GM23338 (cell line): ENCODE measurements at regions not wholly inside any gene's neighbourhood (a gene's known extent, or its start where the extent isn't known, plus 50 kb on each side); places are given as distances from the start of the nearest gene placed in this dataset.

Source experiments
- ATAC-seq: fragments of 200-7000 bp; cut with Tn5 transposase; 3 replicates; pipeline ENCODE4 v1.9.1; 2020
- DNase-seq: peaks from one replicate; pipeline ENCODE4 v3.0.0-alpha.2; 2015; ENCODE audit warnings: low spot score
- H2AFZ ChIP-seq: fragments of 200-600 bp; sonication (generic); 2 replicates; pipeline ENCODE4 v1.8.0; 2016; ENCODE audit warnings: antibody characterized with exemption, mild to moderate bottlenecking, moderate library complexity
- H3F3A ChIP-seq: fragments of 200-600 bp; sonication (generic); replicated peaks from 2 replicates; pipeline ENCODE4 v1.8.0; 2017; ENCODE audit warnings: antibody characterized with exemption, mixed run types, low read depth
- H3K27ac ChIP-seq: fragments of 200-600 bp; sonication (generic); 2 replicates; pipeline ENCODE4 v1.6.1; 2016; ENCODE audit warnings: low read depth
- H3K27me3 ChIP-seq: fragments of 200-600 bp; sonication (generic); 2 replicates; pipeline ENCODE4 v1.8.0; 2016; ENCODE audit warnings: mild to moderate bottlenecking, mixed run types, moderate library complexity; ENCODE audit not compliant: insufficient read depth
- H3K36me3 ChIP-seq: fragments of 200-600 bp; sonication (generic); 2 replicates; pipeline ENCODE4 v1.8.0; 2016; ENCODE audit warnings: mild to moderate bottlenecking; ENCODE audit not compliant: insufficient read depth
- H3K4me1 ChIP-seq: fragments of 200-600 bp; sonication (generic); 2 replicates; pipeline ENCODE4 v1.8.0; 2016; ENCODE audit warnings: mild to moderate bottlenecking, moderate library complexity; ENCODE audit not compliant: insufficient read depth
- H3K4me2 ChIP-seq: fragments of 200-600 bp; sonication (generic); 2 replicates; pipeline ENCODE4 v1.7.1; 2017; ENCODE audit warnings: mixed run types
- H3K4me3 ChIP-seq: fragments of 200-600 bp; sonication (generic); 2 replicates; pipeline ENCODE4 v1.6.1; 2016; ENCODE audit warnings: mixed run types
- H3K79me2 ChIP-seq: fragments of 200-600 bp; sonication (generic); replicated peaks from 2 replicates; pipeline ENCODE4 v1.8.0; 2017; ENCODE audit warnings: mild to moderate bottlenecking; ENCODE audit not compliant: insufficient read depth
- H3K9me2 ChIP-seq: fragments of 200-600 bp; sonication (generic); 2 replicates; pipeline ENCODE4 v1.8.0; 2017; ENCODE audit not compliant: insufficient read depth
- H4K20me1 ChIP-seq: fragments of 200-600 bp; sonication (generic); replicated peaks from 2 replicates; pipeline ENCODE4 v1.8.0; 2017; ENCODE audit warnings: mild to moderate bottlenecking; ENCODE audit not compliant: insufficient read depth
- H3K27ac Mint-ChIP-seq: 2 replicates; pipeline ENCODE4 v1.8.0; 2020; ENCODE audit warnings: inconsistent platforms, mild to moderate bottlenecking, moderate library complexity, mixed read lengths
- H3K27me3 Mint-ChIP-seq: 3 replicates; pipeline ENCODE4 v1.8.0; 2022; ENCODE audit warnings: low read depth, mild to moderate bottlenecking, moderate library complexity, mixed read lengths, inconsistent platforms; ENCODE audit not compliant: insufficient read depth, poor library complexity
- H3K36me3 Mint-ChIP-seq: 3 replicates; pipeline ENCODE4 v1.8.0; 2021; ENCODE audit warnings: low read depth, mild to moderate bottlenecking, inconsistent platforms, moderate library complexity, mixed read lengths
- H3K4me1 Mint-ChIP-seq: 3 replicates; pipeline ENCODE4 v1.8.0; 2020; ENCODE audit warnings: mild to moderate bottlenecking, inconsistent platforms, mixed read lengths
- H3K4me3 Mint-ChIP-seq: 3 replicates; pipeline ENCODE4 v1.8.0; 2021; ENCODE audit warnings: moderate library complexity, mild to moderate bottlenecking, inconsistent platforms, mixed read lengths
- H3K9me3 Mint-ChIP-seq: 3 replicates; pipeline ENCODE4 v1.8.0; 2020; ENCODE audit warnings: moderate library complexity, mild to moderate bottlenecking, inconsistent platforms, mixed read lengths
- CREB1 ChIP-seq: fragments of 250-450 bp; sonication (Bioruptor Pico); IDR thresholded peaks from 2 replicates; pipeline ENCODE4 v1.5.0; 2020; ENCODE audit warnings: low read depth, mild to moderate bottlenecking, moderate library complexity
- CTCF ChIP-seq, 2 experiments: fragments of 200-600 bp in 1 of 2; sonication (generic) in 1 of 2; conservative IDR thresholded peaks; 2 replicates each; pipeline versions ENCODE4 v1.5.1 to v1.6.1; 2016 to 2017; ENCODE audit warnings: antibody characterized with exemption in 2 of 2, low read depth in 2 of 2, mild to moderate bottlenecking in 2 of 2, moderate library complexity in 1 of 2
- ETS1 ChIP-seq: IDR thresholded peaks from 2 replicates; pipeline ENCODE4 v1.6.1; 2016; ENCODE audit warnings: antibody characterized with exemption
- EZH2 ChIP-seq: fragments of 200-600 bp; sonication (generic); IDR thresholded peaks from one replicate; pipeline ENCODE4 v1.8.0; 2017; ENCODE audit warnings: antibody characterized with exemption, mild to moderate bottlenecking, low read depth; ENCODE audit not compliant: unreplicated experiment
- EZH2phosphoT487 ChIP-seq: fragments of 200-600 bp; sonication (generic); IDR thresholded peaks from one replicate; pipeline ENCODE4 v1.8.1; 2018; ENCODE audit warnings: antibody characterized with exemption; ENCODE audit not compliant: unreplicated experiment
- NANOG ChIP-seq: IDR thresholded peaks from 2 replicates; pipeline ENCODE4 v1.6.1; 2016; ENCODE audit warnings: antibody characterized with exemption, borderline replicate concordance
- REST ChIP-seq: IDR thresholded peaks from one replicate; pipeline ENCODE4 v1.6.1; 2018; ENCODE audit warnings: antibody characterized with exemption; ENCODE audit not compliant: unreplicated experiment
- STAT1 ChIP-seq: IDR thresholded peaks from one replicate; pipeline ENCODE4 v1.6.1; 2016; ENCODE audit warnings: antibody characterized with exemption; ENCODE audit not compliant: unreplicated experiment
- ZNF331 ChIP-seq: fragments of 250-450 bp; sonication (Bioruptor Pico); IDR thresholded peaks from 2 replicates; pipeline ENCODE4 v1.5.0; 2020; ENCODE audit warnings: low read depth, mild to moderate bottlenecking, moderate library complexity
- ZNF462 ChIP-seq: fragments of 250-450 bp; sonication (Bioruptor Pico); IDR thresholded peaks from 2 replicates; pipeline ENCODE4 v1.5.0; 2020; ENCODE audit warnings: mild to moderate bottlenecking, moderate library complexity

GRCh38 chr18:27787547-27787946, 389.4 kb downstream of the CDH2 start (continued):
- TF ChIP-seq ETS1 (no peak), ZNF331 (CRISPR knock-in tag) (no peak), EZH2 (no peak), CTCF (conservative IDR thresholded peaks at IDR 0.05; ENCODE audit: low read depth in 2 of 2) (no peak), CREB1 (no peak), EZH2phosphoT487 (no peak), STAT1 (no peak), NANOG (no peak)

GRCh38 chr18:27785815-27786471, 391.0 kb downstream of the CDH2 start:
- no peak overlapping the region for H2AFZ ChIP-seq
- H3K27me3 Mint-ChIP-seq, result no peaks in the 10 kb centered on the region
- no peaks in the 10 kb centered on the region; the same call in 1 of the 2 replicates for H4K20me1 ChIP-seq
- no peaks in the 10 kb centered on the region for H3F3A ChIP-seq
- peaks cover 13% of the 10 kb centered on the region for H3K4me1 Mint-ChIP-seq
- H3K27me3 ChIP-seq, result no peaks in the 10 kb centered on the region
- H3K4me3 Mint-ChIP-seq, result no peak overlapping the region
- no peaks in the 10 kb centered on the region; the same call in 1 of the 2 replicates for H3K4me1 ChIP-seq
- H3K79me2 ChIP-seq, result no peaks in the 10 kb centered on the region
- DNase-seq, result peak; percentile 11
- no peak overlapping the region for H3K4me2 ChIP-seq
- ATAC-seq, result no peak
- no peaks in the 10 kb centered on the region for H3K36me3 Mint-ChIP-seq
- no peaks in the 10 kb centered on the region; the same call in 2 of the 3 replicates for H3K9me3 Mint-ChIP-seq
- no peaks in the 10 kb centered on the region for H3K36me3 ChIP-seq
- no peak overlapping the region for H3K4me3 ChIP-seq
- peak overlapping the region; percentile 83; the same call in 1 of the 2 replicates for H3K27ac Mint-ChIP-seq
- H3K27ac ChIP-seq, result no peak overlapping the region
- peaks cover 8% of the 10 kb centered on the region; the same call in 1 of the 2 replicates for H3K9me2 ChIP-seq
- TF ChIP-seq CREB1, result no peak
- no peak for TF ChIP-seq ZNF462 (CRISPR knock-in tag)
- TF ChIP-seq EZH2, result no peak
- no peak for TF ChIP-seq ETS1
- no peak for TF ChIP-seq REST
